ENCODE measurements at regions not wholly inside any gene's neighbourhood (a gene's known extent, or its start where the extent isn't known, plus 50 kb on each side); places are given as distances from the start of the nearest gene placed in this dataset.

DNA sequence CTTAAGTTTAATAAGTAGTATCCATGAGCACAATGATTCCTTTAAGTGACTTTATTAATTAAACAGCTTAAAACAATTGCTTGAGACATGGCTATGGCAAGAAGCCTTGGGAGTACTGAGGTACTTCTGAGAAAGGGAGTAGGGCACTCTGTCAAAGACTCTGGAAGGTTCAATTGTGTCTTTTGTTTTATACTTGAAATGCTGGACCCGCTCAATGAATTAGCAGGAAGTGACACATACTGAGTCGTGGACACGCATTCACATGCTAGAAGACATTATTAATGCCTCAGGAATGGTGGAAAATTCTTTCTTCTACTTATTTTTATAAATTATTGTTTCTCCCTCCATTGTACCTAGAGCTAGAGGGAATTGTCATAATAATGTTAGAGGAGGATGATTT lies 347.3 kb upstream of the ZNF608 start:
- DNase-seq (ENCODE audit: extremely low read depth, low read depth): no peak
- H3K4me3 ChIP-seq (replicated peaks; ENCODE audit: low read depth, low read length): no peak overlapping the region
- TF ChIP-seq, protein P1, sequence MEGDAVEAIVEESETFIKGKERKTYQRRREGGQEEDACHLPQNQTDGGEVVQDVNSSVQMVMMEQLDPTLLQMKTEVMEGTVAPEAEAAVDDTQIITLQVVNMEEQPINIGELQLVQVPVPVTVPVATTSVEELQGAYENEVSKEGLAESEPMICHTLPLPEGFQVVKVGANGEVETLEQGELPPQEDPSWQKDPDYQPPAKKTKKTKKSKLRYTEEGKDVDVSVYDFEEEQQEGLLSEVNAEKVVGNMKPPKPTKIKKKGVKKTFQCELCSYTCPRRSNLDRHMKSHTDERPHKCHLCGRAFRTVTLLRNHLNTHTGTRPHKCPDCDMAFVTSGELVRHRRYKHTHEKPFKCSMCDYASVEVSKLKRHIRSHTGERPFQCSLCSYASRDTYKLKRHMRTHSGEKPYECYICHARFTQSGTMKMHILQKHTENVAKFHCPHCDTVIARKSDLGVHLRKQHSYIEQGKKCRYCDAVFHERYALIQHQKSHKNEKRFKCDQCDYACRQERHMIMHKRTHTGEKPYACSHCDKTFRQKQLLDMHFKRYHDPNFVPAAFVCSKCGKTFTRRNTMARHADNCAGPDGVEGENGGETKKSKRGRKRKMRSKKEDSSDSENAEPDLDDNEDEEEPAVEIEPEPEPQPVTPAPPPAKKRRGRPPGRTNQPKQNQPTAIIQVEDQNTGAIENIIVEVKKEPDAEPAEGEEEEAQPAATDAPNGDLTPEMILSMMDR (IDR thresholded peaks at IDR 0.05; ENCODE audit: low read depth, low read length, missing control alignments): no peak

DNA sequence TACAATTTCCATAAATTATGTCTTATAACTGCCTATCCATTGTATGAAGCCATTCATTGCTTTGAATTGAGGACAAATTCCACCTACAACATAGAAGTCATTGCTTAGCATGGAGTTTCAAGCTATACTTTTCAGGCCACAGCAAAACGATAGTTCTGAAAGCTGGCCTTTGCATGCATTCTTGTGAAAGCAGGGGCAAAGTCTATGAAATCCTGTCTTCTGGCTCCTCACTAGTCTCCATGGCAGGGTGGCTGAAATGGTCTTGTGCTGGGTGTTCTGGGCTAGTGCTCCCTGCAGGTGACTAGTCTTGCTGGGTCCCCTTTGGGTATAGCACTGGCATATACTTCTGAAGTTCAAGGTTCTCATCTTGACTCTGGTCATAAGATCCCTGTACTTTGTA lies 353.9 kb upstream of the ZNF608 start:
- TF ChIP-seq, protein P1 (IDR thresholded peaks at IDR 0.05; ENCODE audit: low read depth, low read length, missing control alignments): no peak
- no peak overlapping the region for H3K4me3 ChIP-seq (replicated peaks; ENCODE audit: low read depth, low read length)
- DNase-seq (ENCODE audit: extremely low read depth, low read depth): no peak

DNA sequence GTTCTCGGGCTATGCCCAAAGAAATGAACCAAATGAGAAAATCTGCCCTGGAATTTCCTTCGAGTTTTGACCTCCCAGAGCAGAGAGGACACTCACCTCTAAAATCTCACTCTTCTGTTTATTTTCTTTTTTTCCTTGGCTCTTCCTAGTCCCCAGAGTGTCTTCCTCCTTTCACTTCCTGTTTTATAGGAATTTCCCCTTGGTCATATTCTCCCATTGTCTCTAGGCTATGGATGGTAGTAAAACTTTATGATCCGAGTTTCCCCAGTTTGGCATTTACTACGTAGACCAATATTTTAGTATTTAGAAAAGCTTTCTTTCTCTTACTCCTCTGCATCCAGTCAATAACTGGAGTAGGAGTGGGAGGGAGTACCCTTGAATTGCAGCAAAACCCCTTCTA lies 354.5 kb upstream of the ZNF608 start:
- DNase-seq (ENCODE audit: extremely low read depth, low read depth): no peak
- no peak overlapping the region for H3K4me3 ChIP-seq (replicated peaks; ENCODE audit: low read depth, low read length)
- TF ChIP-seq, protein P1 (IDR thresholded peaks at IDR 0.05; ENCODE audit: low read depth, low read length, missing control alignments): no peak

DNA sequence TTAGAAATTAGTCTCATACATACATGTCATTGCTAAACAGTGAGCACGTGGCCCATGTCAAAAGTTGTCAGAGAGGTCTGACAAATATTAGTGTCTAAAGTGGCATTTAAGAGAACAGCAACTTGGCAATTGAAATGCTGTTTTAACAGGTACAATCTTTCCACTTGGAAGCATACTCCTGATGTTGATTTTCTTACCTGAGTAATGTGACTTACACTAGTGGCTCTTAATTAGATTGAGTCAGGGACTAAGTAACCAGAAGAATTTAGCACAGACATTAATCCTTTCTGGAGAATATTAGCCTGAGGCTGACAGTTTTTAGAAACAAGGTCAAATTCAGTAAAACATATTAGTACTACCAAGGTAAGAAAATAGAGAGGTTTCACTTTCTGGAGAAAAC lies 357.0 kb upstream of the ZNF608 start:
- TF ChIP-seq, protein P1 (IDR thresholded peaks at IDR 0.05; ENCODE audit: low read depth, low read length, missing control alignments): no peak
- DNase-seq (ENCODE audit: extremely low read depth, low read depth): no peak
- H3K4me3 ChIP-seq (replicated peaks; ENCODE audit: low read depth, low read length): no peak overlapping the region

DNA sequence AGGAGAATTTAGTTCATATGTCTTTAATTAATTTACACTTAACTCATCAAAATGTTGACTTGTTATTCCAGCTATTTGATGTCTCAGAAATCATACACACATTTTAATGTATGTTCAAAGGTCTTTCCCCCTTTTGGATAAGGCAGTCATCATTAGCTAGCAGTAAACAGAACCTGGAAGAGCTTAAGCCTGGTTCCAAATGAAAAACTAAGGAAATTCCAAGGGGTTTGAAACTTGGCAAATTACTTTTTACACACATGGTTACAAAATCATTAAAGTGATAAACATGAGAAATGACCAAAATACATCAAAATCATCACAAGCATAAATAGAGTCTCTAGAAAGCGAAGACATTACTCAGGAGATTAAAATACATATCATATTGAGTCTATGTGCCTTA lies 359.8 kb upstream of the ZNF608 start:
- DNase-seq (ENCODE audit: extremely low read depth, low read depth): no peak
- TF ChIP-seq, protein P1 (IDR thresholded peaks at IDR 0.05; ENCODE audit: low read depth, low read length, missing control alignments): no peak
- H3K4me3 ChIP-seq (replicated peaks; ENCODE audit: low read depth, low read length): no peak overlapping the region

DNA sequence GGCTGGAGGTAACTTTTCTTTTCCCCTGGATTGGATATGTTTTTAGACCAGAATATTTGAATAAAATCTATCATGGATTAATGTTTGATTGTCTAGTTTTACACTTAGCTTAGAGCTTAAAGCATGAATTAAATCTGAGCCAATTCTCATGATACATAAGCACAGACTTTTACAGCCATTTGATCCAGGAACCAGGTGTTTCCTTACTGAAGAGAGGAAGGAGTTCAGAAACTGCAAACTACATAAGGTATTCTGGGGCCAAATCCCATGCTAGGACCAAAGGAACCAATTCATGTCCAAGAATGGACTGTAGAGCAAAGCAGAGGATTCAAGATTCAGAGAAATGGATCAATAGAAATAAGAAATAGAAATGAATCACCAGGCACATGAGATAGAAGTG lies 360.4 kb upstream of the ZNF608 start:
- DNase-seq (ENCODE audit: extremely low read depth, low read depth): no peak
- TF ChIP-seq, protein P1 (IDR thresholded peaks at IDR 0.05; ENCODE audit: low read depth, low read length, missing control alignments): no peak
- H3K4me3 ChIP-seq (replicated peaks; ENCODE audit: low read depth, low read length): no peak overlapping the region

DNA sequence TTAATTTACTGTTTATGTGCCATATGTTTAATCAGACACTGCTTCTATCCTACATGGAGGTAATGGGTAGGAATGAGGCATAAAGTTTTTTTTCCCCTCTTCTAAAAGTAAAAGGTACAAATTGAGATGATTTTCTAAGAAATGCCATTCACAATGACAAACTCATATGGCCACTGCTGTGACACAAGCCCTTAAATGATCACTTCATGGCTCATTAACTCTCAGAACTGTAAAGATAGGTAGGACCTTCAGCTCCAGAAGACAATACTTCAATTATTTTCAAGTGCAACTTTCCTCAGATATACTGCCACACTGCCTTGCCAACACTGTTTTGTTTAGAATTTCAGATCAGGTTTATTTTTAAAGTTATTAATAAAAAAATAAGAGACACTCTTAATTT lies 362.9 kb upstream of the ZNF608 start:
- TF ChIP-seq, protein P1 (IDR thresholded peaks at IDR 0.05; ENCODE audit: low read depth, low read length, missing control alignments): no peak
- no peak overlapping the region for H3K4me3 ChIP-seq (replicated peaks; ENCODE audit: low read depth, low read length)
- no peak for DNase-seq (ENCODE audit: extremely low read depth, low read depth)
